Liver (tissue), 8 donors: ENCODE measurements at regions not wholly inside any gene's neighbourhood (a gene's known extent, or its start where the extent isn't known, plus 50 kb on each side); places are given as distances from the start of the nearest gene placed in this dataset.

Source experiments
- DNase-seq: peaks from one replicate; pipeline ENCODE4 v3.0.0-alpha.2; 2017; ENCODE audit warnings: low spot score
- H3K27ac ChIP-seq, 2 donors: one replicate each; pipeline ENCODE4 v1.7.0; 2013; ENCODE audit warnings: inconsistent platforms in 2 of 2, low read length in 2 of 2, control low read depth in 1 of 2, low read depth in 1 of 2, mild to moderate bottlenecking in 1 of 2
- H3K27me3 ChIP-seq, 4 donors: one replicate each; pipeline versions ENCODE4 v1.6.1 to v1.7.0; 2013; ENCODE audit warnings: low read length in 3 of 4, inconsistent platforms in 1 of 4, mild to moderate bottlenecking in 1 of 4, moderate library complexity in 1 of 4; ENCODE audit not compliant: control insufficient read depth in 4 of 4, insufficient read depth in 4 of 4
- H3K36me3 ChIP-seq, 4 donors: one replicate each; pipeline versions ENCODE4 v1.6.1 to v1.7.0; 2013; ENCODE audit warnings: low read length in 3 of 4, mild to moderate bottlenecking in 3 of 4, low read depth in 1 of 4, moderate library complexity in 1 of 4; ENCODE audit not compliant: control insufficient read depth in 4 of 4, insufficient read depth in 3 of 4
- H3K4me1 ChIP-seq, 4 donors: one replicate each; pipeline versions ENCODE4 v1.6.1 to v1.7.0; 2013; ENCODE audit warnings: low read length in 3 of 4, mild to moderate bottlenecking in 3 of 4, moderate library complexity in 1 of 4; ENCODE audit not compliant: control insufficient read depth in 4 of 4, insufficient read depth in 4 of 4
- H3K4me3 ChIP-seq, 3 donors: one replicate each; pipeline versions ENCODE4 v1.6.1 to v1.7.0; 2013; ENCODE audit warnings: low read length in 3 of 3, control low read depth in 1 of 3, low read depth in 1 of 3, mild to moderate bottlenecking in 1 of 3
- H3K9ac ChIP-seq, 2 donors: one replicate each; pipeline ENCODE4 v1.7.0; 2013; ENCODE audit warnings: low read length in 2 of 2, mild to moderate bottlenecking in 2 of 2, moderate library complexity in 2 of 2, control low read depth in 1 of 2, low read depth in 1 of 2
- H3K9me3 ChIP-seq, 4 donors: one replicate each; pipeline versions ENCODE4 v1.6.1 to v1.7.0; 2013; ENCODE audit warnings: low read length in 3 of 4; ENCODE audit not compliant: control insufficient read depth in 4 of 4
- EGR1 ChIP-seq, 2 donors: IDR thresholded peaks; 2 replicates each; pipeline ENCODE4 v1.6.1; 2016 to 2018; ENCODE audit warnings: antibody characterized with exemption in 2 of 2, low read depth in 2 of 2
- FOXA1 ChIP-seq: IDR thresholded peaks from 2 replicates; pipeline ENCODE4 v1.6.1; 2016; ENCODE audit warnings: antibody characterized with exemption
- FOXA2 ChIP-seq: IDR thresholded peaks from 2 replicates; pipeline ENCODE4 v1.6.1; 2016; ENCODE audit warnings: antibody characterized with exemption
- GABPA ChIP-seq, 2 donors: IDR thresholded peaks in 1 of 2; conservative IDR thresholded peaks in 1 of 2; 2 replicates each; pipeline ENCODE4 v1.6.1; 2016; ENCODE audit warnings: antibody characterized with exemption in 2 of 2, mild to moderate bottlenecking in 1 of 2, moderate library complexity in 1 of 2
- HNF4A ChIP-seq, 2 donors: conservative IDR thresholded peaks; 2 replicates each; pipeline ENCODE4 v1.6.1; 2016; ENCODE audit warnings: antibody characterized with exemption in 2 of 2, mild to moderate bottlenecking in 2 of 2
- HNF4G ChIP-seq: IDR thresholded peaks from 2 replicates; pipeline ENCODE4 v1.6.1; 2016; ENCODE audit warnings: antibody characterized with exemption
- JUND ChIP-seq, 2 donors: IDR thresholded peaks; 2 replicates each; pipeline ENCODE4 v1.6.1; 2016; ENCODE audit warnings: antibody characterized with exemption in 2 of 2
- NR2F2 ChIP-seq: IDR thresholded peaks from 2 replicates; pipeline ENCODE4 v1.6.1; 2016; ENCODE audit warnings: antibody characterized with exemption
- RAD21 ChIP-seq, 2 donors: IDR thresholded peaks; 2 replicates each; pipeline ENCODE4 v1.6.1; 2016; ENCODE audit warnings: antibody characterized with exemption in 2 of 2, mild to moderate bottlenecking in 2 of 2
- RXRA ChIP-seq, 2 donors: IDR thresholded peaks; 2 replicates each; pipeline ENCODE4 v1.6.1; 2017 to 2018; ENCODE audit warnings: antibody characterized with exemption in 2 of 2, mild to moderate bottlenecking in 1 of 2
- SP1 ChIP-seq: IDR thresholded peaks from 2 replicates; pipeline ENCODE4 v1.6.1; 2018; ENCODE audit warnings: antibody characterized with exemption, mild to moderate bottlenecking
- TAF1 ChIP-seq: conservative IDR thresholded peaks from 2 replicates; pipeline ENCODE4 v1.6.1; 2016; ENCODE audit warnings: antibody characterized with exemption, mild to moderate bottlenecking
- YY1 ChIP-seq: IDR thresholded peaks from 2 replicates; pipeline ENCODE4 v1.6.1; 2016; ENCODE audit warnings: antibody characterized with exemption, mild to moderate bottlenecking
- WGBS: extraction: QIAGEN DNeasy Blood & Tissue Kit; methylation state at CpG from one replicate; pipeline ENCODE4 v1.1.7; 2013; 5-methylcytosine and 5-hydroxymethylcytosine counted together
- TF ChIP-seq, protein P1 (sequence below): fragments of 150-350 bp; IDR thresholded peaks from 2 replicates; pipeline ENCODE4 v1.5.1; 2017; ENCODE audit warnings: improper control_type of control experiment, low read depth, low read length; ENCODE audit not compliant: missing input control
- TF ChIP-seq, protein P2 (sequence below): IDR thresholded peaks from 2 replicates; pipeline ENCODE4 v1.6.1; 2016; ENCODE audit warnings: antibody characterized with exemption
- TF ChIP-seq, protein P3 (sequence below): IDR thresholded peaks from 2 replicates; pipeline ENCODE4 v1.6.1; 2016; ENCODE audit warnings: antibody characterized with exemption, mild to moderate bottlenecking
- TF ChIP-seq, protein P4 (sequence below): IDR thresholded peaks from 2 replicates; pipeline ENCODE4 v1.6.1; 2016; ENCODE audit warnings: antibody characterized with exemption
- TF ChIP-seq, protein P5 (sequence below): IDR thresholded peaks from 2 replicates; pipeline ENCODE4 v1.6.1; 2016; ENCODE audit warnings: antibody characterized with exemption
- donor health status: healthy.
- donor health status: healthy.
- donor health status: healthy.
- donor health status: healthy.
- donor health status: healthy.

DNA sequence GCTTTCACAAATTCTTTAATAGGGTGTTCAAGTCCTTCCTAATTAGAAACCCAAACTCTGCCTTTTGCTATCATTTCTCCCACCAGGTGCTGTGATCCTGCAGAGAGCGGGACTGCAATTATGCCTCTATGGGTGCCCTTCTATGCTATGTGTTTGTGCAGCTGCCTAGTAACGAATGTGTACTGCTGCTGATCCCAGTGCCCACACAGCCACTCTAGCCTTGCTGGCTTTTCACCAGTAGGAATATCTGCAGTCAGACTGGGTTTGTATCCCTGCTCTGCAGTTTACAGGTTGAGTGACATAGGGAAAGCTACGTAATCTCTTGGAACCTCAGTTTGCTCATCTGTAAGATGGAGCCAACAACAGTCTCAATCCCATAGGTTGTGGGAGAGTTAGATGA, 179.6 kb upstream of the IRX3 start:
- no peak overlapping the region for H3K27ac ChIP-seq
- WGBS = 95% methylated on average over 3 of the region's 3 CpGs
- H3K27me3 ChIP-seq = no peaks in the 10 kb centered on the region
- no peak for DNase-seq
- no peak overlapping the region for H3K4me3 ChIP-seq
- H3K9me3 ChIP-seq = peaks cover 0 to 5% (median 2%) of the 10 kb centered on the region in 4 donors
- TF ChIP-seq, protein P1, sequence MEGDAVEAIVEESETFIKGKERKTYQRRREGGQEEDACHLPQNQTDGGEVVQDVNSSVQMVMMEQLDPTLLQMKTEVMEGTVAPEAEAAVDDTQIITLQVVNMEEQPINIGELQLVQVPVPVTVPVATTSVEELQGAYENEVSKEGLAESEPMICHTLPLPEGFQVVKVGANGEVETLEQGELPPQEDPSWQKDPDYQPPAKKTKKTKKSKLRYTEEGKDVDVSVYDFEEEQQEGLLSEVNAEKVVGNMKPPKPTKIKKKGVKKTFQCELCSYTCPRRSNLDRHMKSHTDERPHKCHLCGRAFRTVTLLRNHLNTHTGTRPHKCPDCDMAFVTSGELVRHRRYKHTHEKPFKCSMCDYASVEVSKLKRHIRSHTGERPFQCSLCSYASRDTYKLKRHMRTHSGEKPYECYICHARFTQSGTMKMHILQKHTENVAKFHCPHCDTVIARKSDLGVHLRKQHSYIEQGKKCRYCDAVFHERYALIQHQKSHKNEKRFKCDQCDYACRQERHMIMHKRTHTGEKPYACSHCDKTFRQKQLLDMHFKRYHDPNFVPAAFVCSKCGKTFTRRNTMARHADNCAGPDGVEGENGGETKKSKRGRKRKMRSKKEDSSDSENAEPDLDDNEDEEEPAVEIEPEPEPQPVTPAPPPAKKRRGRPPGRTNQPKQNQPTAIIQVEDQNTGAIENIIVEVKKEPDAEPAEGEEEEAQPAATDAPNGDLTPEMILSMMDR = no peak
- TF ChIP-seq, protein P2, sequence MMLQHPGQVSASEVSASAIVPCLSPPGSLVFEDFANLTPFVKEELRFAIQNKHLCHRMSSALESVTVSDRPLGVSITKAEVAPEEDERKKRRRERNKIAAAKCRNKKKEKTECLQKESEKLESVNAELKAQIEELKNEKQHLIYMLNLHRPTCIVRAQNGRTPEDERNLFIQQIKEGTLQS = no peak
- TF ChIP-seq EGR1 (IDR thresholded peaks at IDR 0.05; ENCODE audit: low read depth in 2 of 2) (no peak), NR2F2 (no peak), GABPA (IDR thresholded peaks at IDR 0.05 in 1 of 2, conservative IDR thresholded peaks at IDR 0.05 in 1 of 2) (no peak), JUND (IDR thresholded peaks at IDR 0.05) (no peak), YY1 (no peak), FOXA1 (no peak), HNF4A (conservative IDR thresholded peaks at IDR 0.05) (no peak), TAF1 (no peak), RXRA (IDR thresholded peaks at IDR 0.05) (no peak), SP1 (no peak), FOXA2 (no peak), RAD21 (IDR thresholded peaks at IDR 0.05) (no peak)
- TF ChIP-seq, protein P3, sequence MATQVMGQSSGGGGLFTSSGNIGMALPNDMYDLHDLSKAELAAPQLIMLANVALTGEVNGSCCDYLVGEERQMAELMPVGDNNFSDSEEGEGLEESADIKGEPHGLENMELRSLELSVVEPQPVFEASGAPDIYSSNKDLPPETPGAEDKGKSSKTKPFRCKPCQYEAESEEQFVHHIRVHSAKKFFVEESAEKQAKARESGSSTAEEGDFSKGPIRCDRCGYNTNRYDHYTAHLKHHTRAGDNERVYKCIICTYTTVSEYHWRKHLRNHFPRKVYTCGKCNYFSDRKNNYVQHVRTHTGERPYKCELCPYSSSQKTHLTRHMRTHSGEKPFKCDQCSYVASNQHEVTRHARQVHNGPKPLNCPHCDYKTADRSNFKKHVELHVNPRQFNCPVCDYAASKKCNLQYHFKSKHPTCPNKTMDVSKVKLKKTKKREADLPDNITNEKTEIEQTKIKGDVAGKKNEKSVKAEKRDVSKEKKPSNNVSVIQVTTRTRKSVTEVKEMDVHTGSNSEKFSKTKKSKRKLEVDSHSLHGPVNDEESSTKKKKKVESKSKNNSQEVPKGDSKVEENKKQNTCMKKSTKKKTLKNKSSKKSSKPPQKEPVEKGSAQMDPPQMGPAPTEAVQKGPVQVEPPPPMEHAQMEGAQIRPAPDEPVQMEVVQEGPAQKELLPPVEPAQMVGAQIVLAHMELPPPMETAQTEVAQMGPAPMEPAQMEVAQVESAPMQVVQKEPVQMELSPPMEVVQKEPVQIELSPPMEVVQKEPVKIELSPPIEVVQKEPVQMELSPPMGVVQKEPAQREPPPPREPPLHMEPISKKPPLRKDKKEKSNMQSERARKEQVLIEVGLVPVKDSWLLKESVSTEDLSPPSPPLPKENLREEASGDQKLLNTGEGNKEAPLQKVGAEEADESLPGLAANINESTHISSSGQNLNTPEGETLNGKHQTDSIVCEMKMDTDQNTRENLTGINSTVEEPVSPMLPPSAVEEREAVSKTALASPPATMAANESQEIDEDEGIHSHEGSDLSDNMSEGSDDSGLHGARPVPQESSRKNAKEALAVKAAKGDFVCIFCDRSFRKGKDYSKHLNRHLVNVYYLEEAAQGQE = no peak
- TF ChIP-seq, protein P4, sequence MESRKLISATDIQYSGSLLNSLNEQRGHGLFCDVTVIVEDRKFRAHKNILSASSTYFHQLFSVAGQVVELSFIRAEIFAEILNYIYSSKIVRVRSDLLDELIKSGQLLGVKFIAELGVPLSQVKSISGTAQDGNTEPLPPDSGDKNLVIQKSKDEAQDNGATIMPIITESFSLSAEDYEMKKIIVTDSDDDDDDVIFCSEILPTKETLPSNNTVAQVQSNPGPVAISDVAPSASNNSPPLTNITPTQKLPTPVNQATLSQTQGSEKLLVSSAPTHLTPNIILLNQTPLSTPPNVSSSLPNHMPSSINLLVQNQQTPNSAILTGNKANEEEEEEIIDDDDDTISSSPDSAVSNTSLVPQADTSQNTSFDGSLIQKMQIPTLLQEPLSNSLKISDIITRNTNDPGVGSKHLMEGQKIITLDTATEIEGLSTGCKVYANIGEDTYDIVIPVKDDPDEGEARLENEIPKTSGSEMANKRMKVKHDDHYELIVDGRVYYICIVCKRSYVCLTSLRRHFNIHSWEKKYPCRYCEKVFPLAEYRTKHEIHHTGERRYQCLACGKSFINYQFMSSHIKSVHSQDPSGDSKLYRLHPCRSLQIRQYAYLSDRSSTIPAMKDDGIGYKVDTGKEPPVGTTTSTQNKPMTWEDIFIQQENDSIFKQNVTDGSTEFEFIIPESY = no peak
- TF ChIP-seq, protein P5, sequence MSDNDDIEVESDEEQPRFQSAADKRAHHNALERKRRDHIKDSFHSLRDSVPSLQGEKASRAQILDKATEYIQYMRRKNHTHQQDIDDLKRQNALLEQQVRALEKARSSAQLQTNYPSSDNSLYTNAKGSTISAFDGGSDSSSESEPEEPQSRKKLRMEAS = no peak
- peaks cover 0 to 12% (median 10%) of the 10 kb centered on the region in 4 donors for H3K4me1 ChIP-seq
- no peak overlapping the region for H3K9ac ChIP-seq
- no peaks in the 10 kb centered on the region for H3K36me3 ChIP-seq

DNA sequence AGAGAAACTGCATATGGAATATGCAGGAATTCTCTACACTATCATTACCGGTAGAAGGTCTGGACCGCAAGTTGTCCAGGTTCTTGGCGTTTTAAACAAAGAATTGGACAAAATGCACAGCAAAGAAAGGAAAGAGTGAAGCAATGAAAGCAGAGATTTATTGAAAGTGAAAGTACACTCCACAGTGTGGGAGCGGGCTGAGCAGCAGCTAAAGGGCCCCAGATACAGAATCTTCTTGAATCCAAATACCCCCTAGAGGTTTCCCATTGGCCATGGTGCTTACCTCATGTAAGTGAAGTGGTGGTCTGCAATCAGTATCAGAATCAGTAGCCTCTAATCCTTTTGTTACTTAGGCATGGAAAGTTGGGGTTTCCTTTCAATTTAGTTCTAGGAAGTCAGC, 178.5 kb upstream of the IRX3 start:
- H3K9me3 ChIP-seq = peaks cover 0 to 5% (median 2%) of the 10 kb centered on the region in 4 donors
- H3K36me3 ChIP-seq = no peaks in the 10 kb centered on the region
- WGBS = 94% methylated on average over 4 of the region's 4 CpGs
- no peak overlapping the region for H3K27ac ChIP-seq
- H3K27me3 ChIP-seq = no peaks in the 10 kb centered on the region
- no peak for DNase-seq
- H3K4me3 ChIP-seq = no peak overlapping the region
- H3K4me1 ChIP-seq = peaks cover 2 to 17% (median 15%) of the 10 kb centered on the region in 4 donors
- H3K9ac ChIP-seq = no peak overlapping the region
- no peak for TF ChIP-seq FOXA2
- no peak for TF ChIP-seq EGR1 (IDR thresholded peaks at IDR 0.05; ENCODE audit: low read depth in 2 of 2)
- TF ChIP-seq NR2F2 = no peak
- TF ChIP-seq TAF1 = no peak
- TF ChIP-seq RXRA (IDR thresholded peaks at IDR 0.05) = no peak
- TF ChIP-seq, protein P4 = no peak
- TF ChIP-seq GABPA (IDR thresholded peaks at IDR 0.05 in 1 of 2, conservative IDR thresholded peaks at IDR 0.05 in 1 of 2) = no peak
- TF ChIP-seq, protein P5 = no peak
- TF ChIP-seq HNF4G = no peak
- TF ChIP-seq JUND (IDR thresholded peaks at IDR 0.05) = no peak
- no peak for TF ChIP-seq FOXA1
- no peak for TF ChIP-seq SP1
- TF ChIP-seq, protein P2 = no peak
- TF ChIP-seq YY1 = no peak
